ENCODE measurements at regions not wholly inside any gene's neighbourhood (a gene's known extent, or its start where the extent isn't known, plus 50 kb on each side); places are given as distances from the start of the nearest gene placed in this dataset.

DNA sequence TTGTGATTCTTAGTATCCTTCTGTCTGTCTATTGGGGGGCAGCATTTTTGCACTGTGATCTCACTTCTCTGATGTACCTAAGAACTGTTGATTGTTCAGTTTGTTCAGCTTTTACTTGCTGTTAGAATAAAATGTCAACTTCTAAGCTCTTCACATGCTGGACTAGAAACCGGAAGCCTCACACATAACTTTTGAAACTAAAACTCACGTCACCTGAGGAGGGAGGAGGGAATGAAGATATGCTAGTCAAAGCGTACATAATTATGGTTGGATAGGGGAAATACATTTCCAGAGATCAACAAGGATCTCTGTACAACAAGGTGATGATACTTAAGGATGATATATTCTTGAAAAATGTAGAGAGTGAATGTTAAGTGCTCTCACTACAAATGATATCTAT, 609.7 kb downstream of the INHBA start:
- TF ChIP-seq POLR2A (IDR thresholded peaks at IDR 0.05), result no peak
- TF ChIP-seq, protein P1, sequence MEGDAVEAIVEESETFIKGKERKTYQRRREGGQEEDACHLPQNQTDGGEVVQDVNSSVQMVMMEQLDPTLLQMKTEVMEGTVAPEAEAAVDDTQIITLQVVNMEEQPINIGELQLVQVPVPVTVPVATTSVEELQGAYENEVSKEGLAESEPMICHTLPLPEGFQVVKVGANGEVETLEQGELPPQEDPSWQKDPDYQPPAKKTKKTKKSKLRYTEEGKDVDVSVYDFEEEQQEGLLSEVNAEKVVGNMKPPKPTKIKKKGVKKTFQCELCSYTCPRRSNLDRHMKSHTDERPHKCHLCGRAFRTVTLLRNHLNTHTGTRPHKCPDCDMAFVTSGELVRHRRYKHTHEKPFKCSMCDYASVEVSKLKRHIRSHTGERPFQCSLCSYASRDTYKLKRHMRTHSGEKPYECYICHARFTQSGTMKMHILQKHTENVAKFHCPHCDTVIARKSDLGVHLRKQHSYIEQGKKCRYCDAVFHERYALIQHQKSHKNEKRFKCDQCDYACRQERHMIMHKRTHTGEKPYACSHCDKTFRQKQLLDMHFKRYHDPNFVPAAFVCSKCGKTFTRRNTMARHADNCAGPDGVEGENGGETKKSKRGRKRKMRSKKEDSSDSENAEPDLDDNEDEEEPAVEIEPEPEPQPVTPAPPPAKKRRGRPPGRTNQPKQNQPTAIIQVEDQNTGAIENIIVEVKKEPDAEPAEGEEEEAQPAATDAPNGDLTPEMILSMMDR (IDR thresholded peaks at IDR 0.05), result no peak
